Astrocyte of the hippocampus (primary cell): ENCODE measurements at regions not wholly inside any gene's neighbourhood (a gene's known extent, or its start where the extent isn't known, plus 50 kb on each side); places are given as distances from the start of the nearest gene placed in this dataset.
"Not testable (repeated sequence)": the region's sequence is repeated elsewhere in the genome, so short reads cannot be mapped to it uniquely, and the experiment has no call there.

Experiments used
- DNase-seq: peaks from one replicate; pipeline ENCODE4 v3.0.0; 2011; ENCODE audit warnings: low read depth, low spot score

- DNase-seq = no peak
Observed at GRCh38 chr1:61580417-61580816, 144.5 kb downstream of the TM2D1 start.

GRCh38 chr1:61579802-61580201, 145.1 kb downstream of the TM2D1 start:
- DNase-seq = no peak

DNA sequence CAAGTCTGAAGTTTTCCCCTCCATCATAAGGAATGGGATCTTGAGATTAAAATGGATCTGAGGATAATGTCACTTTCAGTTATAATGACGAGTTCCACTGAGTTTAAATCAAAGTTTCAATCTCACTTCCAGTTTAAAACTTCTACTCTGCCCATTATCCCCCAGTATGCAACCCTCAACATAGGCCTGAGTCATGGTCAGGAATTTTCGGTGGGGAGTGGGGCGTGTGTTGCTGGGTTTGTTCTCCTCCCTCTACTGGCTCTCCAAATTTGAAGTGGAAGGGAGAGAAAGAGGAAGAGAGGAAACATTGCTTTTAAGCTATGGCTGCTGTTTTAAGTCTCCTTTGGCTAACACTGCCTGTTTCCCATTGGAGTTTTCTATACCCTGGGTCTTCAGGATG, 152.9 kb downstream of the TM2D1 start:
- DNase-seq = no peak

DNA sequence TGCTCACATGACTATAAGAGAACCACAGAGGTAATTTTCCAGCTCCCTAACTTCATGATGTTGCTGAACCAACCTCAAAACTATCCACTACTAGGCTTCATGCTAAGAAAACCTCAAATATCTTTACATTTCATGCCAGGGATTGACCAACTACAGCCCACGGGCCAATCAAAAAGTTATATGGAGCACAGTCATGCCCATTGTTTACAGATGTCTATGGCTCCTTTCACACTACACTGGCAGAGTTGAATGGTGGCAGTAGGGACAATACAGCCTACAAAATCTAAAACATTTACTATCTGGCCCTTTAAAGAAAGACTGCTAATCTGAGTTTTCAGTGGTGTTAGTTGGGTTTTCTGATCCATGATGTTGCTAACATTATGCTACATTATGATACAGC, 154.8 kb downstream of the TM2D1 start:
- no peak for DNase-seq

DNA sequence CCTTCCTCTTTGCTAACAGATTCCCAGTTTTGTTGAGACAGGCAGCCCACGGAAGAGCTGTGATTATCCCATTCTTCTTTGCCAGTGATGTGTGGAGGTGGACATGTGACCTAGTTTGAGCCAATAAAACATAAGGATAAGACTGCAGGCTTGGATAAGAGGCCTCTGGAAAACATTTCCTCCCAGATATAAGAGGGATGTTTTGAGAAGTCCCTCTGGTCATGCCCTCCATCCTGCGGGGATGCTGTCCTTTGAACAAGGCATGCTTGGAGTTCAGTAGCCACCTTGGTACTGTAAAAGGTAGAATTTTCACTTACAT, 155.7 kb downstream of the TM2D1 start:
- DNase-seq = no peak

GRCh38 chr1:61568460-61569302, 156.3 kb downstream of the TM2D1 start:
- DNase-seq = no peak

GRCh38 chr1:61566177-61566576, 158.8 kb downstream of the TM2D1 start:
- no peak for DNase-seq

DNA sequence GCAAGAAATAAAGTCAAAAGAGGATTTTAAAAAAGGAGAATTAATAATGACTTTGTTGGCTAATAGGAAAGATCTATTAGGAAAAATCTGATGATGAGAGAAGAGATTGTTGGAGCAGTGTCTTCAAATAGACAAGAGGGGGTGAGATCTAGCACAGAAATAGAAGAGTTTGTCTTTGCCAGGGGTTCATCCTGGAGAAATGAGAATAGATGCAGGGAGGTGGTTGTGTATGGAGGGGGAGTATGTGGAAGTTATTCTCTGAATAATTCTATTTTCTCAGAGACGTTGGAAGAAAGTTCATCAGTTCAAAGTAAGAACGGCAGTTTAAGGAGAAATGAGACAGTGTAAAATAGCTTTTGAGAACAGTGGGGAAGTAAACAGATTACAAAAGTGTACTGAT, 161.3 kb downstream of the TM2D1 start:
- no peak for DNase-seq

DNA sequence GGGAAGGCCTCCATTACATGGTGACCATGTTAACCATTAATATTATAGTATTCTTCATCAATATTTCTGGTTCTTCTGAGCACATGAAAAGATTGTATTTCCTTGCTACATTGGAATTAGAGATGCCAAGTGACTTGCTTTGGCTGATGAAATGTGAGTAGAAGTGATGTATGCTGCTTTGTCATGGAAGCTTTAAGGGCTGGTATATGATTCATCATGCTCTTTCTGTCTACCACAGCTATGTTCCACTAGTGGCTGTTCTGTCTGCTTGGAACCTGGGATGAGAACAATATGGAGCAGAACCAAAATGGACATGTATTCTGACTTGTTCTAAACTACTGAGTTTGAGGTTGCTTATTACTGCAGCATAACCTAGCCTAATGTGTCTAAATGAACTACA, 163.3 kb downstream of the TM2D1 start:
- no peak for DNase-seq

DNA sequence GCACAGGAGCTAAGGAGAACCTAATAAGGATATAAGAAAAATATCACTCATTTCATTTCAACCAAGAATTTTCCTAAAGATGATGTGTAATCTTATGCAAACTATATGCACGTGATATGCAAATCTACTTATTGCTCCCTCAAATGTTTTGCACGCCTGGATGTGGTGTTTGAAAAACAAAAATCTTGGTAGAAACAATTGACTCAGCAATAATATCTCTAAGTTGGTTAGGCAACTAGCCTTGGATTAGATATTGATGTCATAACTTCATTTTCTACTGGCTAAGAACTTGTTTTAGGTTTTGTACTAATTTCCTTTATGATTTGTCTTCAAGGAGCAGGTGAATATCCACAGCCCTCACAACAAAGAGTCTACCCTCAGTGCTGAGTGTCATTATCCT, 164.6 kb downstream of the TM2D1 start:
- DNase-seq = no peak

DNA sequence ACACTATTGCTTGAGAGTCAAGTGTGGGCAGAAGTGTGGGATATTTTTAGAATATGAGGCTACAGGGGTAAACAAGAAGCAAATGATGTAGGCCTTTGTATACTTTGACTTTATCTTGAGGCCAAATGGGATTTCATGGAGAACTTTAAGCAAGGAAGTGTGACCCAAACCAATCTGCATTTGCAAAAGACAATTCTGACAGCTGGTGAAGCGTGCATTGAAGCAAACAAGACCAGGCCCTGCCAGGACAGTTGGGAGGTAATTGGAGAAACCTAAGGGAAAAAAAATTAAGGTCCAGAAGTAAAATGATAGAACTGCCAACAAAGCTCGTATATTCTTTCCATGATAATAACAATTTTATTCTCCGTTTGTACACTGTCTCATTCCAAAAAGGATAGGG, 168.3 kb downstream of the TM2D1 start:
- no peak for DNase-seq

GRCh38 chr1:61552630-61553305, 172.2 kb downstream of the TM2D1 start:
- no peak for DNase-seq

GRCh38 chr1:61547302-61547701, 177.6 kb downstream of the TM2D1 start:
- not testable (repeated sequence) for DNase-seq

DNA sequence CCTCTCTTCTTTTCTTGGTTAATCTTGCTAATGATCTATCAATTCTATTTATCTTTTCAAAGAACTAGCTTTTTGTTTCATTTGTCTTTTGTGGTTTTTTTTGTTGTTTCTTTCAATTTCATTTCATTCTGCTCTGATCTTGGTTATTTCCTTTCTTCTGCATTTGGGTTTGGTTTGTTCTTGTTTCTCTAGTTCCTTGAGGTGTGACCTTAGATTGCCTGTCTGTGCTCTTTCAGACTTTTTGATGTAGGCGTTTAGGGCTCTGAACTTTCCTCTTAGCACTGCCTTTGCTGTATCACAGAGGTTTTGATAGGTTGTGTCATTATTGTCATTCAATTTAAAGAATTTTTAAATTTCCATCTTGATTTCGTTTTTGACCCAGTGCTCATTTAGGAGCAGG, 180.1 kb downstream of the TM2D1 start:
- not testable (repeated sequence) for DNase-seq

GRCh38 chr1:61543498-61543897, 181.4 kb downstream of the TM2D1 start:
- DNase-seq = not testable (repeated sequence)

- DNase-seq = peak; percentile 16
Observed at GRCh38 chr1:61539720-61540462, 185.1 kb downstream of the TM2D1 start.

GRCh38 chr1:61538228-61538627, 186.7 kb downstream of the TM2D1 start:
- no peak for DNase-seq

DNA sequence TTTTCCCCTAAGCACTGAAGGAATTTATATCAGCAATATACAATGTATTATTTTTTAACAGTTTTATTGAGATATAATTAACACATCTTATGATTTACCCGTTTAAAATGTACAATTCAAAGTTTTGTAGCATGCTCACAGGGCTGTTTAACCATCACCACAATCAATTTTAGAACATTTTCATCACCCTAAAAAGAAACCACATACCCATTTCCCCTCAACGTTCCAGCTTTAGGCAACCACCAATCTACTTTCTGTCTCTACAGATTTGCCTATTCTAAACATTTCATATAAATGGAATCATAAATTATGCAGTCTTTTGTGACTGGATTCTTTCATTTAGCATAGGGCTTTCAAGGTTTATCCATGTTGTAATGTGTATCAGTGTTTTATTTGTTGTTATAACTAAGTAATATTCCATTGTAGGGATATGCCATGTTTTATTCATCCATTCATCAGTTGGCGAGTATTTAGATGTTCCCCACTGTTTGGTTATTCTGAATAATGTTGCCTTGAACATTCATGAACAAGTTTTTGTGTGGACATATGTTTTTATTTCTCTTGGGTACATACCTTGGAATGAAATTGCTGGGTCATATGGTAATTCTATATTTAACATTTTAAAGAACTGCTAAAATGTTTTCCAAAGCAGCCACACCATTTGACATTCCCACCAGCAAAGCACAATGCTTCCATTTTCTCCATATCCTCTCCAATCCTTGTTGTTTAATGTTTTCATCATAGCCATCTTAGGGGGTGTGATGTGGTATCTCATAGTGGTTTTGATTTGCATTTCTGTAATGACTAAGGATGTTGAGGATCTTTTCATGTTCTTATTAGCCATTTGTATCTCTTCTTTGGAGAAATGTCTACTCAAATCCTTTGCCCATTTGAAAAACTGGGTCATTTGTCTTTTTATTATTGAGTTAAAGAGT, 188.5 kb downstream of the TM2D1 start:
- DNase-seq = no peak

DNA sequence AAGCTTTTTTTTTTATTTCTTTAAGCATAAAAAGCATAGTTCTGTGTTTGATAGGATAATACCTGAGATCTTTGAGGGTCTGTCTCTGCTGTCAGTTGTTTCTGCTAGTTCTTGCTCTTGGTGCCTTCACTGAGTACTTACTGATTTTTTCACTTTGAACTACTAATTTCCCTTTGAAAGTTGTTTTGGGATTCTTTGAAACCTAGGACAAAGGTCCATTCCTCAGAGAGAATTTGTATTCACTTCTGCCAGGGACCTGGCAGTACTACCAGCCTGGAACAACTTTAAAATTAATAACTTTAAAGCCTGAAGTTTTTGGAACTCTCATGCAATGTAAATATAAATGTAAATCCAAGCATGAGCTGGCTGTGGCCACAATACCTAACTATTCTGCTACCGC, 190.1 kb downstream of the TM2D1 start:
- DNase-seq = no peak

- DNase-seq = no peak
Observed at GRCh38 chr1:61533546-61533945, 191.4 kb downstream of the TM2D1 start.

DNA sequence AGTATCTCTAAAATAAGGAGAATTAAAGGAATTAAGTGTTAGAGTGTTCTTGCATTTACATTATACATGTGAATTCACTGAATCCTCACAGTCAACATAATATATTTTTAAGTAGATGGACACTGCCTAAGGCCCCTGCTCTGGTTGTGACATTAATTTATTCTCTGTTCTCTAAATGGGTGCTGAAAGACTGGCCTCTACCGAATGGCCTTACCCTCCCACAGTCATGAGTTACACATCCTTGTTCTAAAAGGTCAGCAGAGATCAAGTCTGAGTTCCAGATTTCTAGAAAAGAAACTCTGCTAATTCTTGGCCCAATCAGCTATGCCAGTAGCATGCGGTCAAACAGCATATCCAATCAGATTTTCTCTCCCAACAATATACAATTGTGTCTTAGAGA, 193.2 kb downstream of the TM2D1 start:
- DNase-seq = no peak
